ENCODE measurements at regions not wholly inside any gene's neighbourhood (a gene's known extent, or its start where the extent isn't known, plus 50 kb on each side); places are given as distances from the start of the nearest gene placed in this dataset.

- TF ChIP-seq CTCF (IDR thresholded peaks at IDR 0.05; ENCODE audit: control extremely low read depth in 1 of 3, insufficient read depth in 1 of 3, low read depth in 1 of 3, low read length in 3 of 3) (no peak), EP300 (IDR thresholded peaks at IDR 0.05; ENCODE audit: borderline replicate concordance in 1 of 2, low read depth in 2 of 2, low read length in 2 of 2) (no peak), POLR2A (IDR thresholded peaks at IDR 0.05; ENCODE audit: control extremely low read depth in 1 of 2, low read depth in 2 of 2, low read length in 2 of 2) (no peak), TEAD4 (IDR thresholded peaks at IDR 0.05; ENCODE audit: low read depth, low read length) (no peak), HDAC6 (IDR thresholded peaks at IDR 0.05; ENCODE audit: low read depth, low read length) (no peak), POLR2AphosphoS5 (IDR thresholded peaks at IDR 0.05; ENCODE audit: low read depth, low read length) (no peak), CEBPB (IDR thresholded peaks at IDR 0.05; ENCODE audit: low read depth, low read length) (no peak)
Observed at GRCh38 chr7:54663186-54663585, 95.8 kb downstream of the SEC61G start.
